Mammary epithelial cell (primary cell): ENCODE measurements at regions not wholly inside any gene's neighbourhood (a gene's known extent, or its start where the extent isn't known, plus 50 kb on each side); places are given as distances from the start of the nearest gene placed in this dataset.

Experiments used
- CTCF ChIP-seq, 2 donors: IDR thresholded peaks in 1 of 2; conservative IDR thresholded peaks in 1 of 2; 2 replicates each; pipeline ENCODE4 v1.5.1; 2011 to 2012; ENCODE audit warnings: inconsistent platforms in 2 of 2, low read length in 2 of 2, mild to moderate bottlenecking in 2 of 2, control low read depth in 1 of 2, low read depth in 1 of 2; ENCODE audit not compliant: insufficient read depth in 1 of 2; ENCODE audit errors: extremely low read depth in 1 of 2
- EZH2 ChIP-seq: IDR thresholded peaks from 2 replicates; pipeline ENCODE4 v1.6.1; 2012; ENCODE audit warnings: low read length, inconsistent platforms, borderline replicate concordance

- TF ChIP-seq CTCF (conservative IDR thresholded peaks at IDR 0.05 in 1 of 2, IDR thresholded peaks at IDR 0.05 in 1 of 2; ENCODE audit: extremely low read depth in 1 of 2, insufficient read depth in 1 of 2, low read depth in 1 of 2, low read length in 2 of 2) (no peak), EZH2 (no peak)
Measured at GRCh38 chr2:160695402-160696086, 201.9 kb upstream of the RBMS1 start.
